ENCODE measurements at regions not wholly inside any gene's neighbourhood (a gene's known extent, or its start where the extent isn't known, plus 50 kb on each side); places are given as distances from the start of the nearest gene placed in this dataset.

DNA sequence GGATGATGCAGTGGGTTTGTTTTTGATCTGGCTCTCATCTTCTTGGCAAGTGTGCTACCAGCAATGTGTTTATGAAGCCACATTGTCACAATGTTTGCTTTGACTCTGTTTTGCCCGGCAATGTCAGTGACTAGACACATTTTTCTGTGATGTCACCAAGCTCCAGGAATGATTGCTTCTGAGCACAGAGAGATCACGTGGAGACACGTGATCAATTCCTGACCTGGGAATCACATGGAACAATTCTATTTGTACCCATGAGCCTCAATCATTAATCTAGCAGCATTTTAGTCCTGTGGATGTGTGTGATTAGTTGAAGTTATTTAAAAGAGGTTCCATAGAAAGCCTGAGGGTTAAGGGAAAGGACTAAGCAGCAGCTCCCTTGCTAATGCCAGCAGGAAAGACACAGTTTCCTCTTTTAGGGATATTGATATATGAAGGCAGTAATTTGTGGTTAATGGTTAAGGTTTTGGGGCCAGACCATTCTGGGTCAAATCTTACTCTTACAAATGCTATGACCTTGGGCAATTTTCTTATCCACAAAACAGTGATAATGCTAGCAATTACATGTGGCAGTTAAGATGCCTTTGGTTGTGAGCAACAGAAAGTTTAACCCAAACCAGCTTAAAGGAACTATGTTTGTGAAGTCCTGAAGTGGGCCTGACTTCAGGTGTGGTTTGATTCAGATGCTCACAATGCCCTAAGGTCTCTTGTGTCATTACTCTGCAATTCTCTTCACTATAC lies 59.0 kb downstream of the FASLG start:
- no peaks in the 10 kb centered on the region for H3K36me3 ChIP-seq (ENCODE audit: insufficient read depth, low read length, poor library complexity, severe bottlenecking)
- TF ChIP-seq, protein P1, sequence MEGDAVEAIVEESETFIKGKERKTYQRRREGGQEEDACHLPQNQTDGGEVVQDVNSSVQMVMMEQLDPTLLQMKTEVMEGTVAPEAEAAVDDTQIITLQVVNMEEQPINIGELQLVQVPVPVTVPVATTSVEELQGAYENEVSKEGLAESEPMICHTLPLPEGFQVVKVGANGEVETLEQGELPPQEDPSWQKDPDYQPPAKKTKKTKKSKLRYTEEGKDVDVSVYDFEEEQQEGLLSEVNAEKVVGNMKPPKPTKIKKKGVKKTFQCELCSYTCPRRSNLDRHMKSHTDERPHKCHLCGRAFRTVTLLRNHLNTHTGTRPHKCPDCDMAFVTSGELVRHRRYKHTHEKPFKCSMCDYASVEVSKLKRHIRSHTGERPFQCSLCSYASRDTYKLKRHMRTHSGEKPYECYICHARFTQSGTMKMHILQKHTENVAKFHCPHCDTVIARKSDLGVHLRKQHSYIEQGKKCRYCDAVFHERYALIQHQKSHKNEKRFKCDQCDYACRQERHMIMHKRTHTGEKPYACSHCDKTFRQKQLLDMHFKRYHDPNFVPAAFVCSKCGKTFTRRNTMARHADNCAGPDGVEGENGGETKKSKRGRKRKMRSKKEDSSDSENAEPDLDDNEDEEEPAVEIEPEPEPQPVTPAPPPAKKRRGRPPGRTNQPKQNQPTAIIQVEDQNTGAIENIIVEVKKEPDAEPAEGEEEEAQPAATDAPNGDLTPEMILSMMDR (conservative IDR thresholded peaks at IDR 0.05; ENCODE audit: low read depth, low read length), result no peak
- no peak for TF ChIP-seq EZH2 (IDR thresholded peaks at IDR 0.05; ENCODE audit: borderline replicate concordance, low read depth, low read length, poor library complexity, severe bottlenecking)
- no peaks in the 10 kb centered on the region for H3K27me3 ChIP-seq (replicated peaks; ENCODE audit: insufficient read depth, low read depth, low read length, poor library complexity)
- H3K4me1 ChIP-seq (ENCODE audit: insufficient read depth, low read length, poor library complexity, severe bottlenecking), result no peaks in the 10 kb centered on the region
- no peak overlapping the region for H3K27ac ChIP-seq (ENCODE audit: low read depth, low read length, poor library complexity, severe bottlenecking)
- BruUV-seq (replicated peaks), result no TSS peak
- intact Hi-C loops (cut with micrococcal nuclease; ENCODE audit: unreplicated experiment), result loop anchor here (5.0 to 10.0 kb wide), 3 partner anchors 106 to 713 kb away; partner anchors contain the start of gene SUCO
- ChIA-PET POLR2A (ENCODE audit: low non-redundant PET) (no interaction called here), CTCF (no interaction called here)
- H3K9me3 ChIP-seq (ENCODE audit: low read depth, low read length, poor library complexity, severe bottlenecking), result no peaks in the 10 kb centered on the region
- no peak overlapping the region for H3K4me3 ChIP-seq (ENCODE audit: low read depth, low read length, poor library complexity, severe bottlenecking)
- DNase-seq (ENCODE audit: low spot score), result no peak

- DNase-seq (ENCODE audit: low spot score), result no peak
- Histone ChIP-seq H3K4me1 (ENCODE audit: insufficient read depth, low read length, poor library complexity, severe bottlenecking) (no peaks in the 10 kb centered on the region), H3K27me3 (replicated peaks; ENCODE audit: insufficient read depth, low read depth, low read length, poor library complexity) (no peaks in the 10 kb centered on the region), H3K9me3 (ENCODE audit: low read depth, low read length, poor library complexity, severe bottlenecking) (no peaks in the 10 kb centered on the region), H3K4me3 (ENCODE audit: low read depth, low read length, poor library complexity, severe bottlenecking) (no peak overlapping the region), H3K36me3 (ENCODE audit: insufficient read depth, low read length, poor library complexity, severe bottlenecking) (no peaks in the 10 kb centered on the region), H3K27ac (ENCODE audit: low read depth, low read length, poor library complexity, severe bottlenecking) (no peak overlapping the region)
- CTCF ChIA-PET, result interaction anchor here (0.9 to 1.3 kb wide), 3 partner anchors 109 to 717 kb away, joined by 4 to 10 read pairs (median 9); no protein-coding TSS in a partner anchor
- TF ChIP-seq EZH2 (IDR thresholded peaks at IDR 0.05; ENCODE audit: borderline replicate concordance, low read depth, low read length, poor library complexity, severe bottlenecking), result no peak
- TF ChIP-seq, protein P1 (conservative IDR thresholded peaks at IDR 0.05; ENCODE audit: low read depth, low read length), result no peak
- BruUV-seq (replicated peaks), result no TSS peak
- POLR2A ChIA-PET (ENCODE audit: low non-redundant PET), result no interaction called here
- intact Hi-C loops (cut with micrococcal nuclease; ENCODE audit: unreplicated experiment), result loop anchor here (1.0 to 10.0 kb wide), 4 partner anchors 107 to 714 kb away; partner anchors contain the start of gene SUCO
These were observed 60.2 kb downstream of the FASLG start for GRCh38 chr1:172719066-172719627.

- Histone ChIP-seq H3K36me3 (ENCODE audit: insufficient read depth, low read length, poor library complexity, severe bottlenecking) (no peaks in the 10 kb centered on the region), H3K27ac (ENCODE audit: low read depth, low read length, poor library complexity, severe bottlenecking) (no peak overlapping the region), H3K9me3 (ENCODE audit: low read depth, low read length, poor library complexity, severe bottlenecking) (no peaks in the 10 kb centered on the region), H3K27me3 (replicated peaks; ENCODE audit: insufficient read depth, low read depth, low read length, poor library complexity) (no peaks in the 10 kb centered on the region), H3K4me1 (ENCODE audit: insufficient read depth, low read length, poor library complexity, severe bottlenecking) (no peaks in the 10 kb centered on the region), H3K4me3 (ENCODE audit: low read depth, low read length, poor library complexity, severe bottlenecking) (no peak overlapping the region)
- intact Hi-C loops (cut with micrococcal nuclease; ENCODE audit: unreplicated experiment), result loop anchor here (1.0 to 10.0 kb wide), 4 partner anchors 107 to 715 kb away; partner anchors contain the start of gene SUCO
- TF ChIP-seq, protein P1 (conservative IDR thresholded peaks at IDR 0.05; ENCODE audit: low read depth, low read length), result peak; percentile 80
- no peak for TF ChIP-seq EZH2 (IDR thresholded peaks at IDR 0.05; ENCODE audit: borderline replicate concordance, low read depth, low read length, poor library complexity, severe bottlenecking)
- ChIA-PET POLR2A (ENCODE audit: low non-redundant PET) (no interaction called here), CTCF (interaction anchor here (0.7 to 1.3 kb wide), 4 partner anchors 45 to 717 kb away, joined by 4 to 10 read pairs (median 6); no protein-coding TSS in a partner anchor)
- BruUV-seq (replicated peaks), result no TSS peak
- peak; percentile 49 for DNase-seq (ENCODE audit: low spot score)
These were observed 60.8 kb downstream of the FASLG start for GRCh38 chr1:172719694-172720138.
